OCI-LY7 (cell line): ENCODE measurements at regions not wholly inside any gene's neighbourhood (a gene's known extent, or its start where the extent isn't known, plus 50 kb on each side); places are given as distances from the start of the nearest gene placed in this dataset.

Experiments used
- BruUV-seq: library from RNA; stranded (reverse); fragments of 400-500 nt; replicated peaks from 2 replicates; lab custom pipeline; 2021; lab: Mats Ljungman, UMichigan
- CTCF ChIA-PET: fragments of 300-600 bp; sonication (Branson Sonifier 250); formaldehyde crosslinking; loops from one replicate; lab custom pipeline; 2022; ENCODE audit warnings: antibody characterized with exemption; ENCODE audit not compliant: unreplicated experiment; lab: Charles Lee
- POLR2A ChIA-PET: fragments of 300-600 bp; sonication (Branson Sonifier 250); formaldehyde crosslinking; loops from one replicate; lab custom pipeline; 2022; ENCODE audit warnings: antibody characterized with exemption; lab: Charles Lee
- DNase-seq: peaks from one replicate; pipeline ENCODE4 v3.0.0-alpha.2; 2015; ENCODE audit warnings: low spot score
- H2AFZ ChIP-seq: fragments of 200-600 bp; sonication (generic), shearing (Covaris generic); 2 replicates; pipeline ENCODE4 v1.6.1; 2014; ENCODE audit warnings: mild to moderate bottlenecking, antibody characterized with exemption, low read length, moderate library complexity
- H3K27ac ChIP-seq: fragments of 200-600 bp; sonication (generic); 2 replicates; pipeline ENCODE4 v1.5.1; 2014; ENCODE audit warnings: mixed run types, low read depth, mild to moderate bottlenecking, moderate library complexity, low read length, inconsistent platforms; ENCODE audit not compliant: poor library complexity, severe bottlenecking
- H3K36me3 ChIP-seq: fragments of 200-600 bp; sonication (generic); 2 replicates; pipeline ENCODE4 v1.6.1; 2014; ENCODE audit warnings: mild to moderate bottlenecking, antibody characterized with exemption, low read length, moderate library complexity, mixed read lengths; ENCODE audit not compliant: insufficient read depth
- H3K4me1 ChIP-seq: fragments of 200-600 bp; sonication (generic); 2 replicates; pipeline ENCODE4 v1.5.1; 2014; ENCODE audit warnings: mild to moderate bottlenecking, low read length; ENCODE audit not compliant: insufficient read depth, poor library complexity, severe bottlenecking
- H3K4me2 ChIP-seq: fragments of 200-600 bp; sonication (generic); 2 replicates; pipeline ENCODE4 v1.6.1; 2014; ENCODE audit warnings: mild to moderate bottlenecking, low read length
- H3K4me3 ChIP-seq: fragments of 200-600 bp; sonication (generic); 2 replicates; pipeline ENCODE4 v1.5.1; 2014; ENCODE audit warnings: mild to moderate bottlenecking, low read depth, low read length; ENCODE audit not compliant: poor library complexity, severe bottlenecking
- H3K79me2 ChIP-seq: fragments of 200-600 bp; sonication (generic); 2 replicates; pipeline ENCODE4 v1.6.1; 2016; ENCODE audit warnings: low read depth, mild to moderate bottlenecking, low read length, moderate library complexity, mixed read lengths; ENCODE audit not compliant: insufficient read depth
- H3K9me2 ChIP-seq: fragments of 200-600 bp; sonication (generic); 2 replicates; pipeline ENCODE4 v1.6.1; 2016; ENCODE audit warnings: mild to moderate bottlenecking, low read length, mixed read lengths; ENCODE audit not compliant: insufficient read depth
- H3K9me3 ChIP-seq: fragments of 200-600 bp; sonication (generic); 2 replicates; pipeline ENCODE4 v1.6.1; 2014; ENCODE audit warnings: mild to moderate bottlenecking, mixed run types, low read length, mixed read lengths
- H4K20me1 ChIP-seq: fragments of 200-600 bp; sonication (generic); 2 replicates; pipeline ENCODE4 v1.6.1; 2014; ENCODE audit warnings: mild to moderate bottlenecking, antibody characterized with exemption, low read length, moderate library complexity, mixed read lengths; ENCODE audit not compliant: insufficient read depth
- EZH2phosphoT487 ChIP-seq: fragments of 200-600 bp; sonication (generic); IDR thresholded peaks from 2 replicates; pipeline ENCODE4 v1.6.1; 2018; ENCODE audit warnings: low read depth, borderline replicate concordance, mild to moderate bottlenecking, mixed run types, antibody characterized with exemption, low read length, moderate library complexity, mixed read lengths
- intact Hi-C: fragments of 100-400 bp; cut with micrococcal nuclease; formaldehyde crosslinking; loops from one replicate; pipeline ENCODE4 v1.10.0; 2022; ENCODE audit not compliant: unreplicated experiment
- TF ChIP-seq, protein P1 (sequence below): fragments of 200-600 bp; sonication (generic); conservative IDR thresholded peaks from 2 replicates; pipeline ENCODE4 v1.5.1; 2014; ENCODE audit warnings: mild to moderate bottlenecking, antibody characterized with exemption, low read length, moderate library complexity, mixed read lengths

DNA sequence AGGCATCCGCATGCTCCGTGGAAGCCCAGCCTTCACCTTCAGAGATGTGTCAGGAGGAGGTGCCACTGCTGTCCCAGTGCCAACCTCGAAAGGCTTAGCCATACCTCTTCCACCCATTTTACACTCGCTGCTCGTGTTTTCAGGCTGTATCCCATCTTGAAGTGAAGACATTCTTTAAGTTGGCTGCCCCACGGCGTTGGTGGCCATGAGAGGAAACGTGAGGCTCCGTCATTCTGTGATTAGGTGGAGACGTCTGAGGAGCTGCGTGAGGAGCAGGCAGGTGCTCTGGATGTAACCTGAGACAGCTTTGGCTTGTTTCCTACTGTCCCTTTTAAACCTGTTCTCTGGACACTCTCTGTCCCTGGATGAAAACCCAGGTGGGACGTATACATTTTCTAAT lies 159.9 kb upstream of the RNF32 start:
- Histone ChIP-seq H3K36me3 (no peaks in the 10 kb centered on the region), H3K9me2 (no peaks in the 10 kb centered on the region), H4K20me1 (no peaks in the 10 kb centered on the region), H3K4me1 (no peaks in the 10 kb centered on the region), H2AFZ (no peak overlapping the region), H3K4me2 (no peak overlapping the region), H3K27ac (no peak overlapping the region), H3K79me2 (no peaks in the 10 kb centered on the region), H3K4me3 (no peak overlapping the region), H3K9me3 (no peaks in the 10 kb centered on the region)
- intact Hi-C loops, result no loop called here
- TF ChIP-seq, protein P1, sequence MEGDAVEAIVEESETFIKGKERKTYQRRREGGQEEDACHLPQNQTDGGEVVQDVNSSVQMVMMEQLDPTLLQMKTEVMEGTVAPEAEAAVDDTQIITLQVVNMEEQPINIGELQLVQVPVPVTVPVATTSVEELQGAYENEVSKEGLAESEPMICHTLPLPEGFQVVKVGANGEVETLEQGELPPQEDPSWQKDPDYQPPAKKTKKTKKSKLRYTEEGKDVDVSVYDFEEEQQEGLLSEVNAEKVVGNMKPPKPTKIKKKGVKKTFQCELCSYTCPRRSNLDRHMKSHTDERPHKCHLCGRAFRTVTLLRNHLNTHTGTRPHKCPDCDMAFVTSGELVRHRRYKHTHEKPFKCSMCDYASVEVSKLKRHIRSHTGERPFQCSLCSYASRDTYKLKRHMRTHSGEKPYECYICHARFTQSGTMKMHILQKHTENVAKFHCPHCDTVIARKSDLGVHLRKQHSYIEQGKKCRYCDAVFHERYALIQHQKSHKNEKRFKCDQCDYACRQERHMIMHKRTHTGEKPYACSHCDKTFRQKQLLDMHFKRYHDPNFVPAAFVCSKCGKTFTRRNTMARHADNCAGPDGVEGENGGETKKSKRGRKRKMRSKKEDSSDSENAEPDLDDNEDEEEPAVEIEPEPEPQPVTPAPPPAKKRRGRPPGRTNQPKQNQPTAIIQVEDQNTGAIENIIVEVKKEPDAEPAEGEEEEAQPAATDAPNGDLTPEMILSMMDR, result no peak
- TF ChIP-seq EZH2phosphoT487, result no peak
- ChIA-PET CTCF (no interaction called here), POLR2A (no interaction called here)
- no peak for DNase-seq
- no TSS peak for BruUV-seq

DNA sequence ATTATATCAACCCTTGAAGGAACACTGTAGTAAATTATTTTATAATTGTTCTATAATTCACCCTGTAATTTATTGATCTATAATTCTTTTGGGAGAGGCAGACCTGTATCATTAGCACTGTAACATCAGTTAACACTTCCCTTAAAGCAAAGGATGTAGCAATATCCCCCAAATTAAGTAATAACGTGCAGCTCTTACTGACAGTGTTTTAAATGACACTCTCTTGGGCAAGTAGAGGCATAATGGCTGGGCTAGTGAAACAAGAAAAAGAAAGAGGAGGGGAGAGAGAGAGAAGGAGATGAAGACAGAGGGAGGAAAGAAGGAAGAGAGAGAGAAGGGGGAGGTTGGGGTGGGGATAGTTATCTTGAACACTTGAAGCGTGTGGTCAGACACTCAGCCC lies 161.0 kb upstream of the RNF32 start:
- ChIA-PET CTCF (no interaction called here), POLR2A (interaction anchor here (0.6 kb wide), 1 partner anchor 1469 kb away, joined by 3 read pairs; no protein-coding TSS in a partner anchor)
- no TSS peak for BruUV-seq
- no peak overlapping the region for H3K4me3 ChIP-seq
- TF ChIP-seq, protein P1, result no peak
- no peak for TF ChIP-seq EZH2phosphoT487
- H3K9me2 ChIP-seq, result no peaks in the 10 kb centered on the region
- H4K20me1 ChIP-seq, result no peaks in the 10 kb centered on the region
- H3K9me3 ChIP-seq, result no peaks in the 10 kb centered on the region
- no peaks in the 10 kb centered on the region for H3K4me1 ChIP-seq
- H2AFZ ChIP-seq, result no peak overlapping the region
- no peak for DNase-seq
- H3K27ac ChIP-seq, result no peak overlapping the region
- intact Hi-C loops, result no loop called here
- no peak overlapping the region for H3K4me2 ChIP-seq
- H3K36me3 ChIP-seq, result no peaks in the 10 kb centered on the region
- no peaks in the 10 kb centered on the region for H3K79me2 ChIP-seq

DNA sequence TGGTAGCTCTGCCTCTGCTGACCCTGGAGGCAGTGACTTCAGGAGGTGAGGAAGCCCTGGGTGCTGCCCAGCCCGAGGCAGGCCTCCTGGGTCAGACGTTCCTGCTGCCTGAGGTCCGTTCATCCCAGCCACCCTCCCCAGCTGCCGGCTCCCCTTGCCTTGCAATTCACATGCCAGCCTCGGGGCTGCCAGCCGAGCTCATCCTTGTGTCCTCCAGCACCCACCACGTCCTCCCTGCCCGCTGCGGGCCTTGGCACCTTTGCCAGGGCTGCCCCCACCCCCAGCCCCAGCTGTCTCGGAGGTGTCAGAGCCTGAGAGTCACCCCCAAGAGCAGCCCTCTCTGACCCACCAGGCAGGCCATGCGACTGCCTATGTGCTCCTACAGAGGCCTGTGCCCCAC lies 162.1 kb upstream of the RNF32 start:
- H2AFZ ChIP-seq, result no peak overlapping the region
- CTCF ChIA-PET, result no interaction called here
- intact Hi-C loops, result no loop called here
- H4K20me1 ChIP-seq, result no peaks in the 10 kb centered on the region
- no peaks in the 10 kb centered on the region for H3K79me2 ChIP-seq
- no peak for DNase-seq
- H3K4me1 ChIP-seq, result no peaks in the 10 kb centered on the region
- H3K4me3 ChIP-seq, result no peak overlapping the region
- H3K27ac ChIP-seq, result no peak overlapping the region
- no peaks in the 10 kb centered on the region for H3K9me2 ChIP-seq
- BruUV-seq, result no TSS peak
- no peaks in the 10 kb centered on the region for H3K9me3 ChIP-seq
- no peak for TF ChIP-seq EZH2phosphoT487
- TF ChIP-seq, protein P1, result no peak
- H3K36me3 ChIP-seq, result no peaks in the 10 kb centered on the region
- no peak overlapping the region for H3K4me2 ChIP-seq
- POLR2A ChIA-PET, result no interaction called here
